GM19025 (cell line): ENCODE measurements at regions not wholly inside any gene's neighbourhood (a gene's known extent, or its start where the extent isn't known, plus 50 kb on each side); places are given as distances from the start of the nearest gene placed in this dataset.
"Not testable (repeated sequence)": the region's sequence is repeated elsewhere in the genome, so short reads cannot be mapped to it uniquely, and the experiment has no call there.

Experiments used
- ATAC-seq: cut with Tn5 transposase; IDR thresholded peaks from one replicate; pipeline ENCODE4 v1.9.1; 2021; ENCODE audit warnings: mild to moderate bottlenecking, low read depth, moderate library complexity; ENCODE audit not compliant: unreplicated experiment

GRCh38 chr5:85375525-85375924, 990.8 kb upstream of the EDIL3 start:
- ATAC-seq = no peak

- ATAC-seq = no peak
These were observed 1004.1 kb upstream of the EDIL3 start for GRCh38 chr5:85388770-85389169.

GRCh38 chr5:85392309-85392708, 1007.6 kb upstream of the EDIL3 start:
- not testable (repeated sequence) for ATAC-seq

GRCh38 chr5:85395526-85395925, 1010.8 kb upstream of the EDIL3 start:
- no peak for ATAC-seq

- no peak for ATAC-seq
These were observed 1012.8 kb upstream of the EDIL3 start for GRCh38 chr5:85397451-85397850.

- ATAC-seq = no peak
These were observed 1043.8 kb upstream of the EDIL3 start for GRCh38 chr5:85428426-85428934.

DNA sequence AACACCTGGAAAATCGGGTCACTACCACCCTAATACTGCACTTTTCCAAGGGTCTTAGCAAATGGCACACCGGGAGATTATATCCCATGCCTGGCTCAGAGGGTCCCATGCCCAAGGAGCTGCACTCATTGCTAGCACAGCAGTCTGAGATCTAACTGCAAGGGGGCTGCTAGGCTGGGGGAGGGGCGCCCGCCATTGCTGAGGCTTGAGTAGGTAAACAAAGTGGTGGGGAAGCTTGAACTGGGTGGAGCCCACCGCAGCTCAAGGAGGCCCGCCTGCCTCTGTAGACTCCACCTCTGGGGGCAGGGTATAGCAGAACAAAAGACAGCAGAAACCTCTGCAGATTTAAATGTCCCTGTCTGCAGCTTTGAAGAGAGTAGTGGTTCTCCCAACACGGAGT, 1047.0 kb upstream of the EDIL3 start:
- ATAC-seq = not testable (repeated sequence)

DNA sequence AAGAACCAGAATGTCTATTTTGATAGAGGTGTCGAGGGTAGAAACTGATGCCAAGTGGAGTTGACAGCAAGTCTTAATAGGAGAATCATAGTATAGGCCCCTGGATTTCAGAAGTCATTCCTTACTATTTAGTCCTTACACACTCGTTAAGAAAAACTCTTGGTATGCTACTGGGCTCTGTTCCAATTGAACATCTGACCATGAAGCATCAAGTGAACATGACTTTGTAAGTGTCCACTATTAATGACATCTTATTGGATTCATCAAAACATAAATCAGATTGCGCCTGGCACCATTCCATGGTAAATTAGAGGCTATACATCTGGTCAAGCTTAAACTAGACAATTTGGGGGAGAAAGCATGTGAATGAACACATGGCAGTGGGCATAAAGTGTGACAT, 1056.5 kb upstream of the EDIL3 start:
- no peak for ATAC-seq

DNA sequence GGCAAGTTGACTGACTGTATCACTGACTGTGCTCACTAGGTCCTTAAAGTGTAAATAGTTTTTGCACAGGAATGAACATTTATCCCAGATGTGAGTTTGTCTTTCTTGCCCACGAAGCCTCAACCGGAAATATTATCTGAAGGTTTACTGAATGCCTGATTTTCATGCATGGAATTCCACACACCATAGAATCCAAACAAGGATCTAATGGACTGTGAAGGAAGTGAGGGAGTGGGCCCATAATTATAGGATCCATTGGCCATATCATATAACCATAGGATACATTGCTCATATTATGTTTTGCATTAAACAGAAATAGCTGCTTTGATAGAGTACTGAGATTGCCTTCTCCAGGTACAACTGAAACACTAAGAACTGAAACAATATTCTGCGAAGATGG, 1057.2 kb upstream of the EDIL3 start:
- no peak for ATAC-seq

DNA sequence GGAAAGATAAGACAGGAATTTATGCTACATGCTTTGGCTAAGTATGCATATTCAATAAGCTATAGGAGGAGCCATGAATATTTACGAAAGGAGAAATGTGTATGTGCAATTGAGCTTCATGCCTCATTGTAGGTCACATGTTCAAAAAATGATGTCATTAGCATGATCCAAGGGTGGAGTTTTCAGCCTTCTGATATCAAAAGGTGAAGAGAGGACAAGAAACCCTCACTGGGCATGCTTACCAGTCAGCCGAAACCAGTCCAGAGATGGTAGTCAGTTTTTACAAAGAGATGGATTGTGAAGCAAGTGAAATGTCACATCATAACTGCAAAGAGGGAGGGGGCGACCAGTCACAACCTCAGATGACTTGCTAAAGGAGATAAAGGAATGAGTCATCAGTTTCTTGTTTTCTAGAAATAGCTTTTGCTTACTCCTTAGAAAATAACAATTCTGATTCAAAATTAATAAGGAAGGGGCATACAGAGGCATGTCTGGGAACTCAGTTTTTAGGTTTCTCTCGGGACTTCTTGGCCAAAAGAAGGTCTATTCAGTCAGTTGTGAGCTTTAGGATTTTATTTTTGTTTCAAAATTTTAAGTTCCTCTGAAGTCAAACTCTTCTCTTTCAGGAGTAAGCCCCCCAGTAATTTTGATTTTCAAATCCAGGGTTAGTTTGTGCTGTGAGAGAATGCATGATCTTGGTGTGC, 1067.8 kb upstream of the EDIL3 start:
- no peak for ATAC-seq

DNA sequence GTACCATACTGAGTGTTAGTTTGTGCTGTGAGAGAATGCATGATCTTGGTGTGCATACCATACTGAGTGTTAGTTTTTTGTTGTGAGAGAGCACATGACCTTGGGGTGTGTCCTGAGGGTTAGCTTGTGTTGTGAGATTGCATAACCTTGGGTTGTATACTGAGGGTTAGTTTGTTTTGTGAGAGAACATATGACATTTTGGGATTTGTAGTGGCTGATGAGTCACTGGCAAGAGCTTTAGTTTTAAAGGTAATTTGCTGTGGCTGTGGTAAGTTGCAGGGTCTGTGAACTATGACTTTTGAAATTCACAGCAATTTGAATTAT, 1068.3 kb upstream of the EDIL3 start:
- ATAC-seq = no peak

GRCh38 chr5:85458319-85458718, 1073.6 kb upstream of the EDIL3 start:
- no peak for ATAC-seq

DNA sequence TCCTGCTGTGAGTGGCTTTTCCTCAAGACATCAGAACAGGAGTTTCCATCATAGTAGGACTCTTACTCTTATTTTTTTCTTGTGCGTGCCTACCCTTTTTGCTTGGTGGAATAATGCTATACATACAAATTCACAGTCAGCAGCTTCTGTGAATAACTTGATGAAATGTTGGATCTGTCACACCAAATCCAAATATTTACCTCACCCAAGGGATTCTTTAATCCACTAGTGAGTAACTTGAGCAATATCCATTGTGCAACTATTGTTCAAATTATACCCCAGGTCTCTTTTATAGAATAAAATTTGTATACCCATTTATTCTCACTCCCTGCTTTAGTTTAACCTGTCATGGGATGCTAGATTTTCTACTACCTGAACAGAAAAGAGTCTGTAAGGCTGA, 1078.3 kb upstream of the EDIL3 start:
- ATAC-seq = no peak

- no peak for ATAC-seq
These were observed 1081.7 kb upstream of the EDIL3 start for GRCh38 chr5:85466423-85466822.

- ATAC-seq = no peak
These were observed 1088.1 kb upstream of the EDIL3 start for GRCh38 chr5:85472749-85473148.

GRCh38 chr5:85475151-85475550, 1090.5 kb upstream of the EDIL3 start:
- ATAC-seq = not testable (repeated sequence)

DNA sequence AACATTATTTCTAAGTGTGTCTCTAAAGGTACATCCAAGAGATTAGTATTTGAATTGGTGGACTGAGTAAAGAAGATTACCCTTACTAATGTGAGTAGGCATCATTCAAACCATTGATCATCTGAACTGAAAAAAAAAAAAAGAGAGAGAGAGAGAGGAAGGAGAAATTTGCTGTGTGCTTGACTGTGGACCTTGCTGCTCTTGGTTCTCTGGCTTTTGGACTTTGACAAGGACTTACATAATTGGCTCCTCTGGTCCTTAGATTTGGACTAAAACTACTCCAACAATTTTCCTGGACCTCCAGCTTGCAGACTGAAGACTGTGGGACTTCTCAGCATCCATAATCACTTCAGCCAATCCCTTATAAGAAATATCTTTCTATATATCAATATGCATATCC, 1091.9 kb upstream of the EDIL3 start:
- no peak for ATAC-seq

DNA sequence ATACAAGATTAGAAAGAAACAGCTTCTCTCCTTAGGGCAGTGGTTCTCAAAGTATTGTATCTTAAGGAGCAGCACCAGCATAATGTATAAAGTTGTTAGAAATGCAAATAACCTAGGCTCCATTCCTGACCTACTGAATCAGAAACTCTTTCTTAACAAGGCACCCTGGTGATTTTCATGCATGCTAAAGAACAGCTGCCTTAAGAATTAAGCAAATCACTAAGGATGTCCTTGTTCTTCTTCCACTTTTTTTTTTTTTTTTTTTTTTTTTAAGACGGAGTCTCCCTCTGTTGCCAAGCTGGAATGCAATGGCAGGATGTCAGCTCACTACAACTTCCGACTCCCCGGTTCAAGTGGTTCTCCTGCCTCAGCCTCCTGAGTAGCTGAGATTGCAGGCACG, 1095.2 kb upstream of the EDIL3 start:
- ATAC-seq = no peak

DNA sequence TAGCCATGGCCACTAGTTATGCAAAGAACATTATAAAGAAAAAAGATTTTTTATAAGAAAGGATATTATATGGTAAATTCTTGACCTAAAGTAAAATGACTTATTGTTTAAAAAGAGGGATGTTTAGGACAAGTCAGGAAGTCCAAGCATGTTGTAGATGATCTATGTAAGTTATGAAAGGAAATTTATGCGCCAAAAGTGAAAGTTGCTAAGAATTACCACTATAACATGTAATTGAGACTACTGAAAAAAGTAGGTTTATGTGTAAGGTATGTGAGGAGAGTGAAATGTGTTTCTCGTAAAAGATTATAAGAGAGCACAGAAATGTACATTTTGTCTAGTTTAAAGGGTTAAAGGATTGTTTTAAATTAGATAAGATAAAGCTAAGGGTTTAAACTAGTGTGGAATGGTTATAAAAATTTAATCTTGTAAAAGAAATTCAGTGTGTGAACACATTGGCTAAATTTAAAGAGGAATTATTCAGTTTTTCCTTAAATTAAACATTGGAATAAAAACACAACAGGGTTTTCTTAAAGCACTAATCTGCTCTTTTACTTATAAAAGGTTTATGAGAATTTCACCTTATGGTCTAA, 1100.4 kb upstream of the EDIL3 start:
- ATAC-seq = no peak

DNA sequence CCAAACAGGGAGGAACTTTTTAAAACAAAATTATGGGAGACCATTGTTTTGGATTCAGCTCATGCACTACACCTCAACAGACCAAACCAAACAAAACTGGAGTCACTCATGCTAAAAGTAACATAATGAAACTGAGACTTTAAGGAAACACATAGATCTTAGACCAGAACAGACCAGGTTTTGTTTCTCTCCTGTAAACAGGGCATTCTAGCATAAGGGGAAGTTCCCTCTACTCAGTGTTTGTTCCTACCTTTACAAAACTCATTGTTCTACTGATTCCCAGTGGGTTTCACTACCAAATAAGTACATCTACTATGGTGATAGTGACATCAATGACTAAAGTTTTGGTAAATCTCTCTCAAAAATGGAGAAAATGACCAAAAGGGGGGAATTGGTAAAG, 1103.6 kb upstream of the EDIL3 start:
- ATAC-seq = no peak

DNA sequence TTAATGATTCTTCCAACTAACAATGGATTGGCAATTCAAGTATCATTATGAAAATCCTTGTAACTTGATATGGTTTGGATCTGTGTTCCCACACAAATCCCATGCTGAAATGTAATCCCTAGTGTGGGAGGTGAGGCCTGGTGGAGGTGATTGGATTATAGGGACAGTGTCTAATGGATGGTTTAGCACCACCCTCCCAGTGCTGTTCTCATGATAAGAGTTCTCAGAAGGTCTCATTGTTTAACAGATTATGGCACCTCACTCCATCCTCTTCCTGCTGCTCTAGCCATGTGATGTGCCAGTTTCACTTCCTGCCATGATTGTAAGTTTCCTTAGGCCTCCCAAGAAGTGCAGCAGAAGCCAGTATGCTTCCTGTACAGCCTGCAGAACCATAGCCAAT, 1116.2 kb upstream of the EDIL3 start:
- ATAC-seq = no peak

- ATAC-seq = no peak
These were observed 1104.8 kb upstream of the COX7C start for GRCh38 chr5:85512896-85513295.
